Kidney (tissue), 13 donors: ENCODE measurements at regions not wholly inside any gene's neighbourhood (a gene's known extent, or its start where the extent isn't known, plus 50 kb on each side); places are given as distances from the start of the nearest gene placed in this dataset.

ENCODE experiments used
- DNase-seq, 5 donors: peaks; one replicate each; pipeline ENCODE4 v3.0.0-alpha.2; 2013 to 2020
- FAIRE-seq: peaks from 2 replicates; lab custom pipeline; 2012; peaks lifted over from hg19 to GRCh38; lab: Jason Lieb, UNC
- H3K27ac ChIP-seq, 2 donors: one replicate each; pipeline ENCODE4 v1.7.0; 2013; ENCODE audit warnings: low read depth in 2 of 2, low read length in 2 of 2, inconsistent platforms in 1 of 2
- H3K27me3 ChIP-seq: one replicate; pipeline ENCODE4 v1.7.1; 2013; ENCODE audit warnings: low read length, inconsistent platforms; ENCODE audit not compliant: control insufficient read depth, insufficient read depth
- H3K36me3 ChIP-seq, 3 donors: one replicate each; pipeline versions ENCODE4 v1.7.0 to v1.7.1; 2013; ENCODE audit warnings: low read length in 3 of 3, control low read depth in 1 of 3, inconsistent platforms in 1 of 3; ENCODE audit not compliant: insufficient read depth in 3 of 3, control insufficient read depth in 2 of 3
- H3K4me1 ChIP-seq, 3 donors: one replicate each; pipeline versions ENCODE4 v1.7.0 to v1.7.1; 2013; ENCODE audit warnings: low read length in 3 of 3, inconsistent platforms in 1 of 3, low read depth in 1 of 3; ENCODE audit not compliant: control insufficient read depth in 2 of 3, insufficient read depth in 2 of 3
- H3K4me3 ChIP-seq, 3 donors: one replicate each; pipeline versions ENCODE4 v1.7.0 to v1.8.1; 2013; ENCODE audit warnings: low read length in 3 of 3, control low read depth in 1 of 3, inconsistent platforms in 1 of 3
- H3K9ac ChIP-seq, 3 donors: one replicate each; pipeline versions ENCODE4 v1.7.0 to v1.7.1; 2013; ENCODE audit warnings: low read length in 3 of 3, control low read depth in 1 of 3, inconsistent platforms in 1 of 3
- H3K9me3 ChIP-seq, 3 donors: one replicate each; pipeline versions ENCODE4 v1.7.0 to v1.7.1; 2013; ENCODE audit warnings: low read length in 3 of 3, control low read depth in 1 of 3, inconsistent platforms in 1 of 3; ENCODE audit not compliant: control insufficient read depth in 2 of 3, insufficient read depth in 1 of 3
- CTCF ChIP-seq: IDR thresholded peaks from 3 replicates; pipeline ENCODE4 v1.5.1; 2012; ENCODE audit warnings: mild to moderate bottlenecking, moderate library complexity, borderline replicate concordance; ENCODE audit not compliant: insufficient read depth; ENCODE audit errors: extremely low read depth
- intact Hi-C: fragments of 100-400 bp; cut with DNase I; formaldehyde crosslinking; loops from one replicate; pipeline ENCODE4 v1.11.1; 2022
- donor health status: control.
- donor health status: control.
- donor health status: control.
- donor health status: control.
- donor health status: control.
- donor health status: DM: yes; HTN: yes; CAD: no.
- donor health status: Normal renal cell carcinoma (clear cell type).

DNA sequence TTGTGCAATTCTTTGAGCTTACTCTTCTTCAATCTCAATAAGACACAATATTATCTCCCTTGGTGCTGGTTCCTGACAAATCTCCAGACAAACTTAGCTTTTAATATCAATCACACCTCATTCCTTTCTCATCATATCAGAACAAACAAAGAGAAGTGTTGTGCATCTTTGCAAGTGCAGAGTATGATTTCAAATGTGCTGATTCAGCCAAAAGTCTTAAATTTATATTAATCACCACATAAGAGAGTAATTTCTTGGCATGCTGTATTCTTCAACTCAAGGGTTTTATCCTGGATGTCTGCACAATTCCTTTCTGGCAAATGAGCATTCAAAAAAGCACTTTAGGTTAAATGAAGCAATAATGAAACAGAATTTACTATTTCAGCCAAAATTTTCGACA, 877.8 kb downstream of the ANKRD7 start:
- H3K27me3 ChIP-seq = no peaks in the 10 kb centered on the region
- no peak overlapping the region for H3K9ac ChIP-seq
- H3K27ac ChIP-seq = no peak overlapping the region
- H3K4me3 ChIP-seq = no peak overlapping the region
- TF ChIP-seq CTCF = no peak
- no peaks in the 10 kb centered on the region for H3K36me3 ChIP-seq
- H3K4me1 ChIP-seq = no peaks in the 10 kb centered on the region
- DNase-seq (no peak), FAIRE-seq (no peak)
- intact Hi-C loops = no loop called here
- H3K9me3 ChIP-seq = no peaks in the 10 kb centered on the region

GRCh38 chr7:119105381-119105780, 880.9 kb downstream of the ANKRD7 start:
- no peak for FAIRE-seq

GRCh38 chr7:119123326-119123725, 898.8 kb downstream of the ANKRD7 start:
- intact Hi-C loops = no loop called here
- H3K9ac ChIP-seq = no peak overlapping the region
- no peak for TF ChIP-seq CTCF
- no peak overlapping the region for H3K4me3 ChIP-seq
- no peaks in the 10 kb centered on the region for H3K9me3 ChIP-seq
- DNase-seq (no peak), FAIRE-seq (no peak)
- H3K4me1 ChIP-seq = no peaks in the 10 kb centered on the region
- no peaks in the 10 kb centered on the region for H3K27me3 ChIP-seq
- H3K36me3 ChIP-seq = no peaks in the 10 kb centered on the region
- no peak overlapping the region for H3K27ac ChIP-seq

More at GRCh38 chr7:119105381-119105780, 880.9 kb downstream of the ANKRD7 start:
- Histone ChIP-seq H3K9ac (no peak overlapping the region), H3K9me3 (peaks cover 0 to 4% (median 0%) of the 10 kb centered on the region in 3 donors), H3K4me3 (no peak overlapping the region), H3K27me3 (no peaks in the 10 kb centered on the region), H3K27ac (no peak overlapping the region), H3K4me1 (no peaks in the 10 kb centered on the region), H3K36me3 (no peaks in the 10 kb centered on the region)
- intact Hi-C loops = no loop called here
- DNase-seq = no peak
- no peak for TF ChIP-seq CTCF

- no peak for TF ChIP-seq CTCF
- H3K36me3 ChIP-seq = no peaks in the 10 kb centered on the region
- intact Hi-C loops = no loop called here
- no peaks in the 10 kb centered on the region for H3K9me3 ChIP-seq
- H3K9ac ChIP-seq = no peak overlapping the region
- H3K27ac ChIP-seq = no peak overlapping the region
- no peak overlapping the region for H3K4me3 ChIP-seq
- no peaks in the 10 kb centered on the region for H3K4me1 ChIP-seq
- no peak for DNase-seq
- H3K27me3 ChIP-seq = no peaks in the 10 kb centered on the region
- FAIRE-seq = no peak
Observed at GRCh38 chr7:119127706-119128105, 903.2 kb downstream of the ANKRD7 start.
